A673 (cell line): ENCODE measurements at regions not wholly inside any gene's neighbourhood (a gene's known extent, or its start where the extent isn't known, plus 50 kb on each side); places are given as distances from the start of the nearest gene placed in this dataset.

Experiments used
- BruUV-seq: library from RNA; stranded (reverse); fragments of 400-500 nt; replicated peaks from 2 replicates; lab custom pipeline; 2021; lab: Mats Ljungman, UMichigan
- CTCF ChIA-PET: fragments of 300-600 bp; sonication (Branson Sonifier 250); formaldehyde crosslinking; loops from one replicate; lab custom pipeline; 2022; ENCODE audit warnings: antibody characterized with exemption; lab: Charles Lee
- POLR2A ChIA-PET: fragments of 300-600 bp; sonication (Branson Sonifier 250); formaldehyde crosslinking; loops from one replicate; lab custom pipeline; 2022; ENCODE audit warnings: antibody characterized with exemption; ENCODE audit not compliant: low non-redundant PET; lab: Charles Lee
- DNase-seq: peaks from one replicate; pipeline ENCODE4 v3.0.0-alpha.2; 2015; ENCODE audit warnings: low spot score
- H3K27ac ChIP-seq: fragments of 200-600 bp; sonication (generic); 2 replicates; pipeline ENCODE4 v1.5.1; 2016; ENCODE audit warnings: mixed run types, low read depth, mild to moderate bottlenecking, mixed read lengths, antibody characterized with exemption, low read length; ENCODE audit not compliant: poor library complexity, severe bottlenecking
- H3K27me3 ChIP-seq: fragments of 200-600 bp; sonication (generic); replicated peaks from 2 replicates; pipeline ENCODE4 v1.6.1; 2017; ENCODE audit warnings: mixed run types, low read depth, mild to moderate bottlenecking, mixed read lengths, antibody characterized with exemption, low read length; ENCODE audit not compliant: insufficient read depth, poor library complexity
- H3K36me3 ChIP-seq: fragments of 200-600 bp; sonication (generic); 2 replicates; pipeline ENCODE4 v1.6.1; 2016; ENCODE audit warnings: mixed run types, mild to moderate bottlenecking, mixed read lengths, antibody characterized with exemption, low read length; ENCODE audit not compliant: insufficient read depth, poor library complexity, severe bottlenecking
- H3K4me1 ChIP-seq: fragments of 200-600 bp; sonication (generic); 2 replicates; pipeline ENCODE4 v1.6.1; 2017; ENCODE audit warnings: mixed run types, mild to moderate bottlenecking, mixed read lengths, antibody characterized with exemption, low read length; ENCODE audit not compliant: insufficient read depth, poor library complexity, severe bottlenecking
- H3K4me3 ChIP-seq: fragments of 200-600 bp; sonication (generic); 2 replicates; pipeline ENCODE4 v1.5.1; 2016; ENCODE audit warnings: low read depth, mixed run types, mild to moderate bottlenecking, mixed read lengths, low read length; ENCODE audit not compliant: poor library complexity, severe bottlenecking
- H3K9me3 ChIP-seq: fragments of 200-600 bp; sonication (generic); 2 replicates; pipeline ENCODE4 v1.6.1; 2016; ENCODE audit warnings: mixed run types, low read depth, mild to moderate bottlenecking, mixed read lengths, antibody characterized with exemption, low read length; ENCODE audit not compliant: poor library complexity, severe bottlenecking
- CTCF ChIP-seq: fragments of 300-800, 200-600 bp; sonication (generic); conservative IDR thresholded peaks from 2 replicates; pipeline ENCODE4 v1.5.1; 2017; ENCODE audit warnings: low read depth, mild to moderate bottlenecking, antibody characterized with exemption, low read length, moderate library complexity, mixed read lengths
- EZH2 ChIP-seq: fragments of 200-600 bp; sonication (generic); IDR thresholded peaks from 2 replicates; pipeline ENCODE4 v1.6.1; 2017; ENCODE audit warnings: borderline replicate concordance, low read depth, mild to moderate bottlenecking, mixed read lengths, antibody characterized with exemption, low read length; ENCODE audit not compliant: poor library complexity, severe bottlenecking
- intact Hi-C: fragments of 100-400 bp; cut with micrococcal nuclease; formaldehyde crosslinking; loops from one replicate; pipeline ENCODE4 v1.10.0; 2022; ENCODE audit not compliant: unreplicated experiment

GRCh38 chr7:125363873-125364272 lies 434.2 kb upstream of the POT1 start:
- no TSS peak for BruUV-seq
- intact Hi-C loops = no loop called here
- Histone ChIP-seq H3K27ac (no peak overlapping the region), H3K4me1 (no peaks in the 10 kb centered on the region), H3K9me3 (no peaks in the 10 kb centered on the region), H3K36me3 (no peaks in the 10 kb centered on the region), H3K4me3 (no peak overlapping the region), H3K27me3 (no peaks in the 10 kb centered on the region)
- ChIA-PET CTCF (no interaction called here), POLR2A (no interaction called here)
- DNase-seq = no peak
- TF ChIP-seq CTCF (no peak), EZH2 (no peak)

- no TSS peak for BruUV-seq
- intact Hi-C loops = no loop called here
- POLR2A ChIA-PET = interaction anchor here (0.5 kb wide), 1 partner anchor 247 kb away, joined by 4 read pairs; no protein-coding TSS in a partner anchor
These were observed 429.0 kb upstream of the POT1 start for GRCh38 chr7:125358551-125359167.

GRCh38 chr7:125357676-125358455 lies 428.2 kb upstream of the POT1 start:
- BruUV-seq = no TSS peak
- Histone ChIP-seq H3K4me3 (no peak overlapping the region), H3K4me1 (peaks cover 18% of the 10 kb centered on the region), H3K36me3 (no peaks in the 10 kb centered on the region), H3K27me3 (no peaks in the 10 kb centered on the region), H3K27ac (no peak overlapping the region), H3K9me3 (no peaks in the 10 kb centered on the region)
- TF ChIP-seq CTCF (no peak), EZH2 (no peak)
- intact Hi-C loops = no loop called here
- ChIA-PET POLR2A (no interaction called here), CTCF (no interaction called here)
- DNase-seq = no peak

More at GRCh38 chr7:125358551-125359167, 429.0 kb upstream of the POT1 start:
- CTCF ChIA-PET = no interaction called here
- Histone ChIP-seq H3K27me3 (no peaks in the 10 kb centered on the region), H3K9me3 (no peaks in the 10 kb centered on the region), H3K4me1 (peaks cover 18% of the 10 kb centered on the region), H3K36me3 (no peaks in the 10 kb centered on the region), H3K27ac (no peak overlapping the region), H3K4me3 (no peak overlapping the region)
- TF ChIP-seq CTCF = no peak
- TF ChIP-seq EZH2 = no peak
- DNase-seq = no peak
